ENCODE measurements at regions not wholly inside any gene's neighbourhood (a gene's known extent, or its start where the extent isn't known, plus 50 kb on each side); places are given as distances from the start of the nearest gene placed in this dataset.

- TF ChIP-seq CTCF (IDR thresholded peaks at IDR 0.05) (no peak), POLR2A (IDR thresholded peaks at IDR 0.05) (no peak)
These were observed 142.9 kb upstream of the ZBED5 start for GRCh38 chr11:11000579-11001283.
